H9 (cell line): ENCODE measurements at regions not wholly inside any gene's neighbourhood (a gene's known extent, or its start where the extent isn't known, plus 50 kb on each side); places are given as distances from the start of the nearest gene placed in this dataset.

ENCODE experiments used
- DNase-seq: peaks from one replicate; pipeline ENCODE4 v3.0.0-alpha.2; 2017
- H2AFZ ChIP-seq: one replicate; pipeline ENCODE4 v1.6.1; 2013; ENCODE audit warnings: mild to moderate bottlenecking, low read length, control low read depth, moderate library complexity
- H2AK5ac ChIP-seq: 2 replicates; pipeline ENCODE4 v1.6.1; 2013; ENCODE audit warnings: low read length, control low read depth, mixed read lengths; ENCODE audit not compliant: insufficient read length
- H2BK120ac ChIP-seq: one replicate; pipeline ENCODE4 v1.6.1; 2013; ENCODE audit warnings: low read depth, mild to moderate bottlenecking, low read length, control low read depth, inconsistent platforms; ENCODE audit not compliant: poor library complexity, severe bottlenecking
- H2BK12ac ChIP-seq: 2 replicates; pipeline ENCODE4 v1.6.1; 2013; ENCODE audit warnings: low read length, control low read depth, mixed read lengths, low read depth; ENCODE audit not compliant: insufficient read length
- H2BK15ac ChIP-seq: 2 replicates; pipeline ENCODE4 v1.6.1; 2013; ENCODE audit warnings: low read depth, low read length, control low read depth
- H2BK20ac ChIP-seq: one replicate; pipeline ENCODE4 v1.6.1; 2013; ENCODE audit warnings: low read depth, mild to moderate bottlenecking, low read length, control low read depth, inconsistent platforms; ENCODE audit not compliant: poor library complexity, severe bottlenecking
- H2BK5ac ChIP-seq: 2 replicates; pipeline ENCODE4 v1.6.1; 2013; ENCODE audit warnings: low read length, control low read depth, mixed read lengths; ENCODE audit not compliant: insufficient read length
- H3K14ac ChIP-seq: 2 replicates; pipeline ENCODE4 v1.6.1; 2013; ENCODE audit warnings: low read length, control low read depth; ENCODE audit not compliant: insufficient read depth
- H3K18ac ChIP-seq: 2 replicates; pipeline ENCODE4 v1.6.1; 2013; ENCODE audit warnings: low read depth, mild to moderate bottlenecking, mixed read lengths, low read length, control low read depth; ENCODE audit not compliant: insufficient read length
- H3K23ac ChIP-seq: 2 replicates; pipeline ENCODE4 v1.6.1; 2013; ENCODE audit warnings: low read length, control low read depth, mixed read lengths, low read depth; ENCODE audit not compliant: insufficient read length
- H3K23me2 ChIP-seq: 2 replicates; pipeline ENCODE4 v1.6.1; 2013; ENCODE audit warnings: low read depth, mild to moderate bottlenecking, mixed read lengths, low read length, control low read depth; ENCODE audit not compliant: insufficient read length, poor library complexity, severe bottlenecking
- H3K27ac ChIP-seq: 2 replicates; pipeline ENCODE4 v1.5.1; 2013; ENCODE audit warnings: low read length, control low read depth, mixed read lengths, low read depth; ENCODE audit not compliant: insufficient read length
- H3K27me3 ChIP-seq: 2 replicates; pipeline ENCODE4 v1.6.1; 2013; ENCODE audit warnings: low read length, control low read depth, inconsistent platforms; ENCODE audit not compliant: insufficient read depth
- H3K4ac ChIP-seq: 2 replicates; pipeline ENCODE4 v1.6.1; 2013; ENCODE audit warnings: low read depth, mild to moderate bottlenecking, control low read depth, inconsistent platforms, low read length, moderate library complexity
- H3K4me1 ChIP-seq: 2 replicates; pipeline ENCODE4 v1.6.1; 2013; ENCODE audit warnings: low read length, control low read depth, inconsistent platforms; ENCODE audit not compliant: insufficient read depth
- H3K4me2 ChIP-seq: 2 replicates; pipeline ENCODE4 v1.6.1; 2013; ENCODE audit warnings: low read length, control low read depth, mixed read lengths; ENCODE audit not compliant: insufficient read length, insufficient read depth
- H3K56ac ChIP-seq: 2 replicates; pipeline ENCODE4 v1.6.1; 2013; ENCODE audit warnings: low read depth, mild to moderate bottlenecking, mixed read lengths, low read length, control low read depth; ENCODE audit not compliant: insufficient read length
- H3K79me1 ChIP-seq: 2 replicates; pipeline ENCODE4 v1.6.1; 2013; ENCODE audit warnings: low read depth, mild to moderate bottlenecking, moderate library complexity, low read length, control low read depth, inconsistent platforms; ENCODE audit not compliant: insufficient read depth, poor library complexity, severe bottlenecking
- H3K79me2 ChIP-seq: 2 replicates; pipeline ENCODE4 v1.6.1; 2013; ENCODE audit warnings: low read length, control low read depth, inconsistent platforms; ENCODE audit not compliant: insufficient read depth
- H3K9ac ChIP-seq: 2 replicates; pipeline ENCODE4 v1.6.1; 2013; ENCODE audit warnings: low read length, control low read depth, mixed read lengths; ENCODE audit not compliant: insufficient read length; ENCODE audit errors: extremely low read depth
- H3K9me3 ChIP-seq: one replicate; pipeline ENCODE4 v1.6.1; 2013; ENCODE audit warnings: low read depth, low read length, inconsistent platforms; ENCODE audit not compliant: control insufficient read depth
- H3T11ph ChIP-seq: one replicate; pipeline ENCODE4 v1.6.1; 2013; ENCODE audit warnings: mild to moderate bottlenecking, low read length, control low read depth, inconsistent platforms
- H4K20me1 ChIP-seq: one replicate; pipeline ENCODE4 v1.6.1; 2013; ENCODE audit not compliant: control insufficient read depth, insufficient read length, insufficient read depth
- H4K5ac ChIP-seq: 2 replicates; pipeline ENCODE4 v1.6.1; 2013; ENCODE audit warnings: low read depth, mild to moderate bottlenecking, mixed read lengths, low read length, control low read depth; ENCODE audit not compliant: insufficient read length
- H4K8ac ChIP-seq: replicated peaks from 2 replicates; pipeline ENCODE4 v1.6.1; 2013; ENCODE audit warnings: low read length, control low read depth, mixed read lengths, low read depth; ENCODE audit not compliant: insufficient read length
- H4K91ac ChIP-seq: 2 replicates; pipeline ENCODE4 v1.6.1; 2013; ENCODE audit warnings: low read depth, mild to moderate bottlenecking, moderate library complexity, mixed read lengths, low read length, control low read depth; ENCODE audit not compliant: insufficient read length
- H3K27ac Mint-ChIP-seq, 3 experiments: 2 replicates in 2 of 3; 3 replicates in 1 of 3; pipeline ENCODE4 v1.8.0; 2020 to 2021; ENCODE audit warnings: mixed read lengths in 3 of 3, mild to moderate bottlenecking in 1 of 3, moderate library complexity in 1 of 3
- H3K27me3 Mint-ChIP-seq: 2 replicates; pipeline ENCODE4 v1.8.0; 2021; ENCODE audit warnings: low read depth, mild to moderate bottlenecking, moderate library complexity, mixed read lengths
- H3K36me3 Mint-ChIP-seq, 3 experiments: 2 replicates in 2 of 3; 3 replicates in 1 of 3; pipeline ENCODE4 v1.8.0; 2020 to 2021; ENCODE audit warnings: low read depth in 3 of 3, mixed read lengths in 3 of 3; ENCODE audit not compliant: insufficient read depth in 1 of 3
- H3K4me1 Mint-ChIP-seq, 2 experiments: 2 replicates each; pipeline ENCODE4 v1.8.0; 2020; ENCODE audit warnings: mixed read lengths in 2 of 2
- H3K4me3 Mint-ChIP-seq, 2 experiments: 2 replicates in 1 of 2; 3 replicates in 1 of 2; pipeline ENCODE4 v1.8.0; 2020 to 2021; ENCODE audit warnings: mild to moderate bottlenecking in 2 of 2, mixed read lengths in 2 of 2, moderate library complexity in 1 of 2
- H3K9me3 Mint-ChIP-seq, 2 experiments: 2 replicates in 1 of 2; 3 replicates in 1 of 2; pipeline ENCODE4 v1.8.0; 2020; ENCODE audit warnings: mild to moderate bottlenecking in 2 of 2, mixed read lengths in 2 of 2, moderate library complexity in 1 of 2
- WGBS: extraction: QIAGEN DNeasy Blood & Tissue Kit; methylation state at CpG from one replicate; pipeline ENCODE4 v1.1.7; 2013; ENCODE audit warnings: missing lambda C conversion rate, low lambda C conversion rate, mixed read lengths; ENCODE audit not compliant: insufficient read length; ENCODE audit errors: extremely low coverage; 5-methylcytosine and 5-hydroxymethylcytosine counted together
- TF ChIP-seq, protein P1 (sequence below): fragments of 200-600 bp; sonication (generic); conservative IDR thresholded peaks from 3 replicates; pipeline ENCODE4 v1.8.0; 2021; ENCODE audit warnings: antibody characterized with exemption, mild to moderate bottlenecking

DNA sequence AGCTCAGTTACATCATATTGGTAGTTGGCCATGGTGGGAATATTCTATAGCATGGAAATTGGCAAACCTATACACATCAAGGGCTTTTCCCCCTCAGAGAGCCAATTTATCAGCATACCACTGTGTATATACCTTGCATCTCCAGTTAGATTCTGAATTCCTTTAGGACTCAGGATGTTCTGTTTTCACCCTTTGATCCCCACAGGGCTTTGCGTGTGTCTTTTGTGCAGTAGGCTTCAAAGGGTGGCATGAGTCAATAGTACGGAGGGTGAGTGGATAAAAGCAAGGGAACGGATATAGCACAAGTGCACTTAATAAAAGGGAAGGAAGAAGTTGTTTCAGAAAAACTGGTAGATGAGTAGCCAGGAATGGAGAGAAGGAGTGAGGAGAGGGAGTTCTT lies 99.2 kb upstream of the RGMA start:
- H3K79me2 ChIP-seq: no peaks in the 10 kb centered on the region
- no peak overlapping the region for H2BK5ac ChIP-seq
- H3K27ac ChIP-seq: no peak overlapping the region
- no CpG with 5 or more reads among the region's 3 CpGs for WGBS
- H2BK15ac ChIP-seq: no peak overlapping the region
- H4K91ac ChIP-seq: no peak overlapping the region
- no peak overlapping the region for H3K4me3 Mint-ChIP-seq
- no peaks in the 10 kb centered on the region for H3K79me1 ChIP-seq
- H3K4me1 Mint-ChIP-seq: peaks cover 40 to 46% of the 10 kb centered on the region in 2 experiments
- H2AFZ ChIP-seq: no peak overlapping the region
- H3K4ac ChIP-seq: no peak overlapping the region
- H3K9me3 Mint-ChIP-seq: no peaks in the 10 kb centered on the region; a peak in 1 of 5 replicates
- no peak overlapping the region for H2BK120ac ChIP-seq
- H3K18ac ChIP-seq: no peak overlapping the region
- H3K27ac Mint-ChIP-seq: no peak overlapping the region
- H2BK12ac ChIP-seq: no peak overlapping the region
- peaks cover 47% of the 10 kb centered on the region for H3K27me3 Mint-ChIP-seq
- no peak overlapping the region for H2AK5ac ChIP-seq
- DNase-seq: no peak
- H3K9ac ChIP-seq: no peak overlapping the region
- H3K23ac ChIP-seq: no peak overlapping the region
- H3K4me1 ChIP-seq: peaks cover 2% of the 10 kb centered on the region; the same call in 1 of the 2 replicates
- H3K23me2 ChIP-seq: no peaks in the 10 kb centered on the region
- H3K36me3 Mint-ChIP-seq: no peaks in the 10 kb centered on the region
- H4K8ac ChIP-seq: no peak overlapping the region
- H2BK20ac ChIP-seq: no peak overlapping the region
- no peak overlapping the region for H3T11ph ChIP-seq
- no peak overlapping the region for H3K14ac ChIP-seq
- no peaks in the 10 kb centered on the region for H3K27me3 ChIP-seq
- H4K20me1 ChIP-seq: no peaks in the 10 kb centered on the region
- no peak overlapping the region for H3K4me2 ChIP-seq
- TF ChIP-seq, protein P1, sequence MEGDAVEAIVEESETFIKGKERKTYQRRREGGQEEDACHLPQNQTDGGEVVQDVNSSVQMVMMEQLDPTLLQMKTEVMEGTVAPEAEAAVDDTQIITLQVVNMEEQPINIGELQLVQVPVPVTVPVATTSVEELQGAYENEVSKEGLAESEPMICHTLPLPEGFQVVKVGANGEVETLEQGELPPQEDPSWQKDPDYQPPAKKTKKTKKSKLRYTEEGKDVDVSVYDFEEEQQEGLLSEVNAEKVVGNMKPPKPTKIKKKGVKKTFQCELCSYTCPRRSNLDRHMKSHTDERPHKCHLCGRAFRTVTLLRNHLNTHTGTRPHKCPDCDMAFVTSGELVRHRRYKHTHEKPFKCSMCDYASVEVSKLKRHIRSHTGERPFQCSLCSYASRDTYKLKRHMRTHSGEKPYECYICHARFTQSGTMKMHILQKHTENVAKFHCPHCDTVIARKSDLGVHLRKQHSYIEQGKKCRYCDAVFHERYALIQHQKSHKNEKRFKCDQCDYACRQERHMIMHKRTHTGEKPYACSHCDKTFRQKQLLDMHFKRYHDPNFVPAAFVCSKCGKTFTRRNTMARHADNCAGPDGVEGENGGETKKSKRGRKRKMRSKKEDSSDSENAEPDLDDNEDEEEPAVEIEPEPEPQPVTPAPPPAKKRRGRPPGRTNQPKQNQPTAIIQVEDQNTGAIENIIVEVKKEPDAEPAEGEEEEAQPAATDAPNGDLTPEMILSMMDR: no peak
- H4K5ac ChIP-seq: no peak overlapping the region
- H3K56ac ChIP-seq: no peak overlapping the region
- no peaks in the 10 kb centered on the region for H3K9me3 ChIP-seq
